Stimulated activated CD4-positive, alpha-beta T cell treated with anti-CD3 and anti-CD28 coated beads, Interleukin-2, amount 100 ng/mL, for 24 hours (primary cell): ENCODE measurements at regions not wholly inside any gene's neighbourhood (a gene's known extent, or its start where the extent isn't known, plus 50 kb on each side); places are given as distances from the start of the nearest gene placed in this dataset.

Experiments used
- DNase-seq, 2 donors: peaks; one replicate each; pipeline ENCODE4 v3.0.0-alpha.2; 2020

DNA sequence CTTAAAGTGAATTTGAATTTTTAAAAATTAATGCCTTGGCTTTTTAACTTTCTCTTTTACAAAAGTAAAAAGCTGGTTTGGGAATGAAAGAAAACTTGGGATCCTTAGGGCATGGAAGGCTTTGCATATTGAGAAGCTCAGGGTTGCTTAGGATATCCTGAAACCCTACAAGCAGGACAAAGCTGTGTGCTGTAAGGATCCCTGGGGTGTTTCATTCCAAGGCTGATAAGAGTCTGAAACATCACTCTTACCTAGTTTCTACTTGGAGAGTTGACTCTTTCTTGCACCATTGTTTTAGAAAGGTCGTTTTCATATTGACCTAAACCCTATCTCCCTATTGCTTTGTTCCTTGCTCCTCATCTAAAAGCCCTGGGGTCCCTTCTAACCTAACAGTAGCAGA is 325.9 kb upstream of the NT5C1B start:
- DNase-seq: no peak

DNA sequence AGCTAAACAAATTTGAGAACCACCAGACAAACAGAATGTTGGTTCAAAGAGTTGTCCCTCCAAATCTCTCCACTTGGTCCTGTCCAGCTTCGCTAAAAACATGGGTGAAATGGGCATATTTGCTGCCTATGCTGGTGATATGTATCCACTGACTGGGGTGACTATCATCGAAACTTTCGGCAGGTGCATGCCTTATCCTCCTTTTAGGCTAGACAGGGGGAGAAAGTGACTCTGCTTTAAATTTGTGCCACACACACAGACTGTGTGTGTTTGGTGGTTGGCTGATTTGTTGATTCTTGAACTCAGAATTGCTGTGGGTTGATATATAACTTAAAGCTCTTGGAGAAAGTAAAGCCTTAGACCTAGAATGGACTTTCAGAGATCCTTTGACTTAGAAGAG is 324.1 kb upstream of the NT5C1B start:
- DNase-seq: no peak

DNA sequence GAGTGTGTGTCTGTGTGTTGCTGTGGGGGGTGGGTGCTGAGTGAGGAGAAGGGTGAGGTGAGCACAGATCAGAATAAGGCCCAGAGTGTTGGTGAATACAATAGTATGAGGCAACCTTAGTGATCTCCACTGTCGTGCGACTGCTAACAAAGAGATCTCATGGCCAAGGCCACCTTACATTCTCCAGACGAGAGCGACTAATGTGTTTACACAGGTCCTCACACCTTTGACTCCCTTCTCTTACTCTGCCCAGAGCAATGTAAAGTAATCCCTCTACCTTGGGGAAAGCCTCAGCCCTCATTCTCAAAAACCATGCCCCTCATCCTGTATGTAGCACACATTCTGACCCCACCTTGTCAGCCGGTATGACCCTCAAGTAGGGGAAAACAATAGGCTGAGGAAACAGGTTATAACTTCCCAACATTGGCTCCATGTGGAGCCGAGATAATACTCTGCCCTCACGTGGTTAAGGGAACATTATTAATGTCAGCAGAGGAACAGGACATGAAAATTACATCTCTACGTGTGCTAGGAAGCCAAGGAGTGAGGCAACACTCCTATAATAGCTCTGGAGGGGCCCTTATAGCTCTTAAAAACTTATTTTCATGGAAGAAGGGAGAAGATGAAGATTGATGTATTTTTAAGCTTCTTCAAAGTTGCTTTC is 323.0 kb upstream of the NT5C1B start:
- no peak for DNase-seq

DNA sequence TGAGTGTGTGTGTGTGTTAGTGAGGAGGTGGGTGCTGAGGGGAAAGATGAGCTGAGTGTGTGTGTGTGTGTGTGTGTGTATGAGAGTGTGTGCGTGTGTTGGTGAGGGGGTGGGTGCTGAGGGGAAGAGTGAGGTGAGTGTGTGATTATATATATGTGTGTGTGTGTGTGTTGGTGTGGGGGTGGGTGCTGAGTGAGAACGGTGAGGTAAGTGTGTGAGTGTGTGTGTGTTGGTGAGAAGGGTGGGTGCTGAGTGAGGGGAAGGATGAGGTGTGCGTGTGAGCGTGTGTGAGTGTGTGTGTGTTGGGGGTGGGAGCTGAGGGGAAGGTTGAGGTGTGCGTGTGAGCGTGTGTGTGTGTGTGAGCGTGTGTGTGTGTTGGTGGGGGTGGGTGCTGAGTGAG is 322.0 kb upstream of the NT5C1B start:
- DNase-seq: no peak

DNA sequence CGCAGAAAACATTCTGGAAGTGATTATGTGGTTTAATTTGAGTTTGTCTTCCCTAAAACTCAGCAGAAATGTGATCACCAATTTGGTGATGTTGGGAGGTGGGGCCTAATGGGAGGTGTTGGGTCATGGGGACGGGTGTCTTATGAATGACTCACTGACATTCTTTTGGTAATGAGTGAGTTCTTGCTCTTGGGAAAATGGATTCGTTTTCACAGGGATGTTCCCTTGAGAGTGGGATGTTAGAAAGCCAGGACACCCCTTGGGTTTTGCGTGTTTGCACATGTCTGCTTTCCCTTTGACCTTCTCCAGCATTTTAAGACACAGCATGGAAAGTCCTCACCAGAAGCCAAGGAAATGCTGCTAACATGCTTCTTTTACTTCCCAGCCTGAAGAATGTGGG is 321.5 kb upstream of the NT5C1B start:
- DNase-seq: no peak

GRCh38 chr2:18907937-18908336 is 318.6 kb upstream of the NT5C1B start:
- DNase-seq: no peak

GRCh38 chr2:18907508-18907907 is 318.1 kb upstream of the NT5C1B start:
- DNase-seq: no peak

GRCh38 chr2:18903750-18904149 is 314.4 kb upstream of the NT5C1B start:
- no peak for DNase-seq

DNA sequence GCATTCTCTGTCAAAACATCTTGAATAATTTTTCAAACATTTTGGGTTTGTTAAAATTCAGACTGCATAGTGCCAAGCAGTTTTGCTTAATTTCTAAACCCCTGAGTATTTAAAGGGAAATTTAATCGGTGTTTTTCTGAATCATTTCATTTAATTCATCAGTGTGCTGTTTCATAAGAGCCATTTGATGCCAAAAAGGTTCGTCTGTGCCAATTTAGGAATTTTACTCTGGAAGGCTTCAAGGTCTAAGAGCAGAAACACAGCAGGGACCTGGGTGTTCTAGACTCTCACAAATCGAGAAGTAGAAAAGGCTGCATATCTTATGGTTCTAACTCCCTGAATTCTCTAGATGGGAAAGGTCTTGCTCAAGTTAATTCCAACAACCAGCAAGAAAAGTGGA is 311.9 kb upstream of the NT5C1B start:
- no peak for DNase-seq

DNA sequence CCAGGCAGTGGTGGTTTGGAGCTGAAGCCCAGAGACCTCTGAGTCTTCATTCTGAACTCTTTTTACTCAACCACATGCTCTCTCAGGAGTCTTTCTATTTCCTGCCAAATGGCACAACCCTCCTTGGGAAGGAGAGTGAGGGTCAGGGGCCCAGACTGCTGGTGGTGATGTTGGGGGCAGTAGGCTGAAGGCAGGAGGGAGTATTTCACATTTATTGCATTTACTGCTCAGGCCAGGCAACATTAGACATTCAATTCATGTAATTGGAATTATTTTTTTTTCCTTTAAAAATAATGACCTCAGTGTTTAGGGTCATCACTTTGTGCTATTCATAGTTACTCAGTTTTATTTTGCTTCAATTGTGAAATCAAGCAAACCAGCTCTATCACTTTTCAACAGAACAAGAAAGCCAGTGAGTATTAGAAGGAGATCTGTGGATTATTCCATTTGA is 311.3 kb upstream of the NT5C1B start:
- no peak for DNase-seq

GRCh38 chr2:18899725-18900124 is 310.4 kb upstream of the NT5C1B start:
- DNase-seq: no peak

GRCh38 chr2:18898271-18898670 is 308.9 kb upstream of the NT5C1B start:
- DNase-seq: no peak

DNA sequence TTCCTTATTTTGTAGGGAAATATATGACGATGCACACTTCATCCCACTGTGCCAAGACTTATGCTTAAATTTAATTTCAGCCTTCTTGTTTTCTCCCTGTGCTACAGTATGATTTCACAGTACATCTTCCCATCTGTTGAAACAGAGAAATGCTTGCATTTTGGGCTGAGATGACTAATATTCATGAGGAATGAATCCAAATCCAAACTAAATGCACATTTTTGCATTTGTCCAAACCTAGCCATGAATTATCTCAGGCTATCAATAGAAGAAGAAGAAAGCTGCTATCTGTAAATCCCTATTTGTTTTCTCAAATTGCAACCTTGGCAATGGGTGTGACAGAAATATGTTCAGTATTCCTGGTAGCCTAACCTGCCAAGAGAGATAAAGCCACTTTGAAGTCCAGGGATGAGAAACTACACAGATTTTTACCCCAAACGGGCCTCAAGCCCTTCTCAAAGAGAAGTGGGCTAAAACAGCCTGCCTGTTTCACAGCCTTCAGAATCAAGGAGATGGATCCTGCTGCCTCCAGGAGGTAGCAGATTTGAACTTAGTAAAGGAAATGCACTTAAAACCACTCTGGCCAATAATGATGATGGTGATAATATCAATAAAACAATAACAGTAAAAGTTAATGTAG is 306.9 kb upstream of the NT5C1B start:
- DNase-seq: no peak

- DNase-seq: no peak
These were observed 302.4 kb upstream of the NT5C1B start for GRCh38 chr2:18891600-18892345.

DNA sequence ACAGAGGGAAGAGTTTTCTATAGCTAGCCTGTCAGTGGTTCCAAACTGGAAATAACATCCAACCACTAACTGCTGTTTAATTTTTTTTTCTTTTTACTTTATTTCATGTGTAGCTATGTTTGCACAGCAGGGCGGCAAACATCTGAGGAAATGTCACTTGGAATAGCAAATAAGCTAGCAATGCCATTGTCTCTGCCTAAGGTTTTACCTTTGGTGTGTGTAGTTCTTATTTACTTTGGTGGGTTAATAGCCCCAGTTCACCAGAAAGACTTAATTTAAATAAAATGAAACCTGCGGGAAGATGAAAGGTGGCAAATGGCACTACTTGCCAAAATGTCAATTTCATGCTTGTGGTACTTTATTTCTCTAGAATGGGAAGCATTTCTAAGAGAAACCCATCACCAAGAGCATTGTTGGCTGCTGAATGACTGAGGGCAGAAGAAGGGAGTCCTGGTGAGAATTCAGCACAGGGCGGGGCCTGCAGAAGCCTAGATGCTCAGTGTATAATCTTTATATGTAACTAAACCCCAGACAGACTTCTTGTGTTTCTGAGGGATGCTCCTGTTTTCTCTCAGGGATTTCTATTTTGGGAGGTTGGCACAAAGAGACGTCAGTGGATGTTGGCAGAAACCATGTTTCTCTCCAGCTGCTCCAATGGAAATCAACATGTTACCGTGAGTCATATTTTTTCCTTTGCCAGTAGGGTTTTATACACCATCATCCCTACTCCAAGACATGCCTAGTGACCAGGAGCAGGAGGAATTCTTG is 300.4 kb upstream of the NT5C1B start:
- DNase-seq: no peak

- no peak for DNase-seq
These were observed 296.1 kb upstream of the NT5C1B start for GRCh38 chr2:18885457-18885856.

GRCh38 chr2:18883616-18884456 is 294.5 kb upstream of the NT5C1B start:
- peak in 1 of 2 donors; percentile 6 for DNase-seq

GRCh38 chr2:18871430-18871829 is 282.1 kb upstream of the NT5C1B start:
- DNase-seq: no peak

- no peak for DNase-seq
These were observed 280.9 kb upstream of the NT5C1B start for GRCh38 chr2:18870307-18870706.

DNA sequence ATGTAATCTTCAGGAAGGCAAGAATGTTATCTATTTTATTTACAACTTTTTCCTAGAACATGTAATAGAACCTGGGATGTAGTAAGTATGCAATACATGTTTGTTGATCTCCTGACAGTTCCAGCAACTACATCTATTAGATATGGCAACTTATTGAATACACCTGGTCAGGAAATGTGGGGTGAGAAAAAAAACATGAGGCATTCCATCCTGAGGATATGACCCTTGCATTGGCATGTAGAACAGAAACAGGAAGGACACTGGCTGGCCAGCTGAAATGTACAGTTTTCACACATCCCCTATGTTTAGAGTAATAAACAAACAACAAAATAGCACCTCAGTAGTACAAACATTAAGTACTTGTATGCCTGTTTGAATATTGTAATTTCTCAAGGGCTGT is 272.6 kb upstream of the NT5C1B start:
- no peak for DNase-seq

- no peak for DNase-seq
These were observed 270.8 kb upstream of the NT5C1B start for GRCh38 chr2:18860179-18860578.

DNA sequence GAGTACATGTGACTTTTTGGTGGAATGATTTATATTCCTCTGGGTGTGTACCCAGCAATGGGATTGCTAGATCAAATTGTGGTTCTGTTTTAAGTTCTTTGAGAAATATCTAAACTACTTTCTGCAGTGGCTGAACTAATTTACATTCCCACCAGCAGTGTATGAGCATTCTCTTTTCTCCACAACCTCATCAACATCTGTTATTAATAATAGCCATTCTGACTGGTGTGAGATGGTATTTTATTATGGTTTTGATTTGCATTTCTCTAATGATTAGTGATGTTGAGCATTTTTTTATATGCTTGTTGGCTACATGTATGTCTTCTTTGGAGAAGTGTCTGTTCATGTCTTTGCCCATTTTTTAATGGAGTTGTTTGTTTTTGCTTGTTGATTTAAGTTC is 267.4 kb upstream of the NT5C1B start:
- DNase-seq: no peak
